ENCODE measurements at regions not wholly inside any gene's neighbourhood (a gene's known extent, or its start where the extent isn't known, plus 50 kb on each side); places are given as distances from the start of the nearest gene placed in this dataset.

GRCh38 chr4:12889054-12889453 is 595.1 kb downstream of the RAB28 start:
- Histone ChIP-seq H3K9ac (ENCODE audit: insufficient read depth, low read depth, low read length) (no peak overlapping the region), H3K79me2 (ENCODE audit: insufficient read depth, low read length) (no peaks in the 10 kb centered on the region), H4K20me1 (ENCODE audit: insufficient read depth, low read length) (no peaks in the 10 kb centered on the region), H3K4me2 (ENCODE audit: low read depth, low read length) (no peak overlapping the region), H3K9me3 (ENCODE audit: low read length) (no peaks in the 10 kb centered on the region), H2AFZ (ENCODE audit: low read length) (no peak overlapping the region), H3K36me3 (replicated peaks in 1 of 2; ENCODE audit: control insufficient read depth in 1 of 2, insufficient read depth in 2 of 2, low read length in 2 of 2) (no peaks in the 10 kb centered on the region), H3K4me3 (replicated peaks in 1 of 3; ENCODE audit: insufficient read depth in 1 of 3, low read depth in 2 of 3, low read length in 3 of 3) (no peak overlapping the region), H3K4me1 (ENCODE audit: insufficient read depth, low read length) (peaks cover 2% of the 10 kb centered on the region), H3K27me3 (ENCODE audit: control insufficient read depth in 1 of 2, insufficient read depth in 2 of 2, low read length in 2 of 2) (no peaks in the 10 kb centered on the region), H3K27ac (ENCODE audit: extremely low read length, insufficient read depth, low read length) (no peak overlapping the region)
- ChIA-PET POLR2A (no interaction called here), CTCF (ENCODE audit: low intra/inter-chr PET ratio, low total read pairs) (no interaction called here)
- in situ Hi-C loops (cut with HindIII; ENCODE audit: extremely low pct_ligation_motif_present, low pct_unique_long_range_greater_than_20kb) (no loop called here), intact Hi-C loops (cut with micrococcal nuclease; ENCODE audit: unreplicated experiment) (no loop called here)
- ATAC-seq, result no peak
- no TSS peak for BruUV-seq (replicated peaks)
- no peak for TF ChIP-seq ZNF720 (CRISPR knock-in tag; IDR thresholded peaks at IDR 0.05)
- TF ChIP-seq ZNF253 (CRISPR knock-in tag; IDR thresholded peaks at IDR 0.05; ENCODE audit: borderline replicate concordance), result no peak
- TF ChIP-seq, protein P1, sequence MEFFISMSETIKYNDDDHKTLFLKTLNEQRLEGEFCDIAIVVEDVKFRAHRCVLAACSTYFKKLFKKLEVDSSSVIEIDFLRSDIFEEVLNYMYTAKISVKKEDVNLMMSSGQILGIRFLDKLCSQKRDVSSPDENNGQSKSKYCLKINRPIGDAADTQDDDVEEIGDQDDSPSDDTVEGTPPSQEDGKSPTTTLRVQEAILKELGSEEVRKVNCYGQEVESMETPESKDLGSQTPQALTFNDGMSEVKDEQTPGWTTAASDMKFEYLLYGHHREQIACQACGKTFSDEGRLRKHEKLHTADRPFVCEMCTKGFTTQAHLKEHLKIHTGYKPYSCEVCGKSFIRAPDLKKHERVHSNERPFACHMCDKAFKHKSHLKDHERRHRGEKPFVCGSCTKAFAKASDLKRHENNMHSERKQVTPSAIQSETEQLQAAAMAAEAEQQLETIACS (CRISPR knock-in tag; IDR thresholded peaks at IDR 0.05), result no peak
- FAIRE-seq, result no peak
- 44% methylated on average over 3 of the region's 3 CpGs for WGBS (ENCODE audit: low lambda C conversion rate)
- no peak for DNase-seq (ENCODE audit: low spot score)

GRCh38 chr4:12884846-12885796 is 599.0 kb downstream of the RAB28 start:
- no peaks in the 10 kb centered on the region for H4K20me1 ChIP-seq (ENCODE audit: insufficient read depth, low read length)
- no peak overlapping the region for H3K9ac ChIP-seq (ENCODE audit: insufficient read depth, low read depth, low read length)
- H3K27ac ChIP-seq (ENCODE audit: extremely low read length, insufficient read depth, low read length), result no peak overlapping the region
- no TSS peak for BruUV-seq (replicated peaks)
- no peak for ATAC-seq
- peaks cover 23% of the 10 kb centered on the region for H3K4me1 ChIP-seq (ENCODE audit: insufficient read depth, low read length)
- no peaks in the 10 kb centered on the region for H3K36me3 ChIP-seq (replicated peaks in 1 of 2; ENCODE audit: control insufficient read depth in 1 of 2, insufficient read depth in 2 of 2, low read length in 2 of 2)
- ChIA-PET POLR2A (no interaction called here), CTCF (ENCODE audit: low intra/inter-chr PET ratio, low total read pairs) (no interaction called here)
- no peak overlapping the region for H3K4me3 ChIP-seq (replicated peaks in 1 of 3; ENCODE audit: insufficient read depth in 1 of 3, low read depth in 2 of 3, low read length in 3 of 3)
- TF ChIP-seq ZNF678 (CRISPR knock-in tag; IDR thresholded peaks at IDR 0.05), result no peak
- H2AFZ ChIP-seq (ENCODE audit: low read length), result no peak overlapping the region
- H3K9me3 ChIP-seq (ENCODE audit: low read length), result no peaks in the 10 kb centered on the region
- 71% methylated on average over 20 of the region's 20 CpGs for WGBS (ENCODE audit: low lambda C conversion rate)
- no peak overlapping the region for H3K4me2 ChIP-seq (ENCODE audit: low read depth, low read length)
- no peaks in the 10 kb centered on the region for H3K27me3 ChIP-seq (ENCODE audit: control insufficient read depth in 1 of 2, insufficient read depth in 2 of 2, low read length in 2 of 2)
- no peaks in the 10 kb centered on the region for H3K79me2 ChIP-seq (ENCODE audit: insufficient read depth, low read length)
- FAIRE-seq, result no peak
- intact Hi-C loops (cut with micrococcal nuclease; ENCODE audit: unreplicated experiment) (no loop called here), in situ Hi-C loops (cut with HindIII; ENCODE audit: extremely low pct_ligation_motif_present, low pct_unique_long_range_greater_than_20kb) (no loop called here)
- no peak for DNase-seq (ENCODE audit: low spot score)

Measured in HepG2 (cell line).